ENCODE measurements at regions not wholly inside any gene's neighbourhood (a gene's known extent, or its start where the extent isn't known, plus 50 kb on each side); places are given as distances from the start of the nearest gene placed in this dataset.

- Histone ChIP-seq H3K27me3 (ENCODE audit: insufficient read depth, low read length) (no peaks in the 10 kb centered on the region), H3K9me2 (ENCODE audit: insufficient read depth) (no peaks in the 10 kb centered on the region), H3K4me2 (ENCODE audit: low read length) (no peak overlapping the region), H3K9ac (ENCODE audit: low read length) (no peak overlapping the region), H3K79me2 (ENCODE audit: insufficient read depth, low read length) (no peaks in the 10 kb centered on the region), H2AFZ (ENCODE audit: low read depth, low read length, poor library complexity, severe bottlenecking) (no peak overlapping the region), H3K9me3 (ENCODE audit: control insufficient read depth in 1 of 2, insufficient read depth in 1 of 2, low read depth in 1 of 2, low read length in 2 of 2) (no peaks in the 10 kb centered on the region), H3K36me3 (ENCODE audit: control insufficient read depth in 1 of 2, insufficient read depth in 2 of 2, low read length in 2 of 2) (no peaks in the 10 kb centered on the region), H4K20me1 (ENCODE audit: insufficient read depth) (no peaks in the 10 kb centered on the region), H3K27ac (ENCODE audit: low read depth, low read length) (no peak overlapping the region), H3K4me3 (replicated peaks in 1 of 2; ENCODE audit: low read depth in 1 of 2, low read length in 2 of 2) (no peak overlapping the region), H3K4me1 (ENCODE audit: control insufficient read depth in 1 of 2, insufficient read depth in 2 of 2, low read length in 2 of 2) (no peaks in the 10 kb centered on the region)
- RAD21 ChIA-PET (ENCODE audit: low non-redundant PET in 1 of 2, low total read pairs in 2 of 2, uncharacterized antibody in 2 of 2, unreplicated experiment in 2 of 2), result no interaction called here
- DNase-seq (ENCODE audit: low read depth, low spot score) (no peak), ATAC-seq (no peak)
- TF ChIP-seq SP1 (IDR thresholded peaks at IDR 0.05; ENCODE audit: low read depth), result no peak
- TF ChIP-seq, protein P1, sequence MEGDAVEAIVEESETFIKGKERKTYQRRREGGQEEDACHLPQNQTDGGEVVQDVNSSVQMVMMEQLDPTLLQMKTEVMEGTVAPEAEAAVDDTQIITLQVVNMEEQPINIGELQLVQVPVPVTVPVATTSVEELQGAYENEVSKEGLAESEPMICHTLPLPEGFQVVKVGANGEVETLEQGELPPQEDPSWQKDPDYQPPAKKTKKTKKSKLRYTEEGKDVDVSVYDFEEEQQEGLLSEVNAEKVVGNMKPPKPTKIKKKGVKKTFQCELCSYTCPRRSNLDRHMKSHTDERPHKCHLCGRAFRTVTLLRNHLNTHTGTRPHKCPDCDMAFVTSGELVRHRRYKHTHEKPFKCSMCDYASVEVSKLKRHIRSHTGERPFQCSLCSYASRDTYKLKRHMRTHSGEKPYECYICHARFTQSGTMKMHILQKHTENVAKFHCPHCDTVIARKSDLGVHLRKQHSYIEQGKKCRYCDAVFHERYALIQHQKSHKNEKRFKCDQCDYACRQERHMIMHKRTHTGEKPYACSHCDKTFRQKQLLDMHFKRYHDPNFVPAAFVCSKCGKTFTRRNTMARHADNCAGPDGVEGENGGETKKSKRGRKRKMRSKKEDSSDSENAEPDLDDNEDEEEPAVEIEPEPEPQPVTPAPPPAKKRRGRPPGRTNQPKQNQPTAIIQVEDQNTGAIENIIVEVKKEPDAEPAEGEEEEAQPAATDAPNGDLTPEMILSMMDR (IDR thresholded peaks at IDR 0.05 in 2 of 3, conservative IDR thresholded peaks at IDR 0.05 in 1 of 3; ENCODE audit: borderline replicate concordance in 1 of 3, insufficient read depth in 1 of 3, low read depth in 2 of 3, low read length in 2 of 3), result no peak
- no peak for TF ChIP-seq POLR2A (IDR thresholded peaks at IDR 0.05; ENCODE audit: borderline replicate concordance, extremely low read depth, insufficient read depth, insufficient read length)
- no peak for TF ChIP-seq JUND (IDR thresholded peaks at IDR 0.05)
- no peak for TF ChIP-seq SIN3A (IDR thresholded peaks at IDR 0.05; ENCODE audit: low read depth)
- TF ChIP-seq FOSL1 (IDR thresholded peaks at IDR 0.05; ENCODE audit: low read depth), result no peak
- TF ChIP-seq POLR2AphosphoS5 (IDR thresholded peaks at IDR 0.05; ENCODE audit: low read depth, low read length), result no peak
- no peak for TF ChIP-seq ZBTB33 (IDR thresholded peaks at IDR 0.05; ENCODE audit: extremely low read depth, insufficient replicate concordance, low read length)
- no peak for TF ChIP-seq MAX (IDR thresholded peaks at IDR 0.05)
- no peak for TF ChIP-seq EZH2 (IDR thresholded peaks at IDR 0.05)
- TF ChIP-seq RAD21 (IDR thresholded peaks at IDR 0.05; ENCODE audit: low read depth), result no peak
- no peak for TF ChIP-seq ZNF274 (IDR thresholded peaks at IDR 0.05; ENCODE audit: low read depth, low read length)
- no peak for TF ChIP-seq CEBPB (IDR thresholded peaks at IDR 0.05; ENCODE audit: low read depth)
- TF ChIP-seq, protein P2, sequence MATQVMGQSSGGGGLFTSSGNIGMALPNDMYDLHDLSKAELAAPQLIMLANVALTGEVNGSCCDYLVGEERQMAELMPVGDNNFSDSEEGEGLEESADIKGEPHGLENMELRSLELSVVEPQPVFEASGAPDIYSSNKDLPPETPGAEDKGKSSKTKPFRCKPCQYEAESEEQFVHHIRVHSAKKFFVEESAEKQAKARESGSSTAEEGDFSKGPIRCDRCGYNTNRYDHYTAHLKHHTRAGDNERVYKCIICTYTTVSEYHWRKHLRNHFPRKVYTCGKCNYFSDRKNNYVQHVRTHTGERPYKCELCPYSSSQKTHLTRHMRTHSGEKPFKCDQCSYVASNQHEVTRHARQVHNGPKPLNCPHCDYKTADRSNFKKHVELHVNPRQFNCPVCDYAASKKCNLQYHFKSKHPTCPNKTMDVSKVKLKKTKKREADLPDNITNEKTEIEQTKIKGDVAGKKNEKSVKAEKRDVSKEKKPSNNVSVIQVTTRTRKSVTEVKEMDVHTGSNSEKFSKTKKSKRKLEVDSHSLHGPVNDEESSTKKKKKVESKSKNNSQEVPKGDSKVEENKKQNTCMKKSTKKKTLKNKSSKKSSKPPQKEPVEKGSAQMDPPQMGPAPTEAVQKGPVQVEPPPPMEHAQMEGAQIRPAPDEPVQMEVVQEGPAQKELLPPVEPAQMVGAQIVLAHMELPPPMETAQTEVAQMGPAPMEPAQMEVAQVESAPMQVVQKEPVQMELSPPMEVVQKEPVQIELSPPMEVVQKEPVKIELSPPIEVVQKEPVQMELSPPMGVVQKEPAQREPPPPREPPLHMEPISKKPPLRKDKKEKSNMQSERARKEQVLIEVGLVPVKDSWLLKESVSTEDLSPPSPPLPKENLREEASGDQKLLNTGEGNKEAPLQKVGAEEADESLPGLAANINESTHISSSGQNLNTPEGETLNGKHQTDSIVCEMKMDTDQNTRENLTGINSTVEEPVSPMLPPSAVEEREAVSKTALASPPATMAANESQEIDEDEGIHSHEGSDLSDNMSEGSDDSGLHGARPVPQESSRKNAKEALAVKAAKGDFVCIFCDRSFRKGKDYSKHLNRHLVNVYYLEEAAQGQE (IDR thresholded peaks at IDR 0.05; ENCODE audit: low read depth), result no peak
- TF ChIP-seq TCF7L2 (IDR thresholded peaks at IDR 0.05; ENCODE audit: borderline replicate concordance, extremely low read depth, insufficient read depth, insufficient read length), result no peak
- no TSS peak for BruUV-seq (replicated peaks)
- POLR2A ChIA-PET, result no interaction called here
- intact Hi-C loops (cut with micrococcal nuclease), result no loop called here
- CTCF ChIA-PET, result no interaction called here
Measured at GRCh38 chr5:36522746-36523065, 83.7 kb upstream of the SLC1A3 start.

All from HCT116 (cell line).